Tibial nerve (tissue), 3 donors: ENCODE measurements at regions not wholly inside any gene's neighbourhood (a gene's known extent, or its start where the extent isn't known, plus 50 kb on each side); places are given as distances from the start of the nearest gene placed in this dataset.

Experiments
- POLR2A ChIP-seq, 2 donors: fragments of 450-650 bp; IDR thresholded peaks; one replicate each; pipeline ENCODE4 v1.6.1; 2017; ENCODE audit warnings: antibody characterized with exemption in 2 of 2, mild to moderate bottlenecking in 2 of 2, moderate library complexity in 2 of 2
- TF ChIP-seq, protein P1 (sequence below), 5 experiments: fragments of 200-600 bp in 3 of 5; fragments of 450-650 bp in 2 of 5; sonication (generic) in 3 of 5; IDR thresholded peaks; one replicate each; pipeline ENCODE4 v1.5.1; 2016 to 2019; ENCODE audit warnings: antibody characterized with exemption in 5 of 5, mild to moderate bottlenecking in 3 of 5, moderate library complexity in 2 of 5

DNA sequence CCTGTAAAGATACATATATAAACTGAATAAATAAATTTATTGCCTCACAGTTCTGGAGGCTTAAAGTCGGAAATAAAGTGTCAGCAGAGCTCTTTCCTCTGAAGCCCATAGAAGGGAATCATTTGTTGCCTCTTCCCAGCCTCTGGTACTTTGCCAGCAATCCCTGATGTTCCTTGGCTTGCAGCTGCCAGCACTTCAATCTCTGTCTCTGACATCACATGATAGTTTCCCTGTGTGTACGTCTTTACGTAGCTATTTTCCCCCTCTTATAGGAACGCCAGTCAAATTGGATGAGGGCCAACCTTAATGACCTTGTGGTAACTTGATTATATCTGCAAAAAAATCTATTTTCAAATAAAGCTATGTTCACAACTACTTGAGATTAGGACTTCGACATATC lies 250.9 kb downstream of the LIG4 start:
- no peak for TF ChIP-seq POLR2A (IDR thresholded peaks at IDR 0.05)
- TF ChIP-seq, protein P1, sequence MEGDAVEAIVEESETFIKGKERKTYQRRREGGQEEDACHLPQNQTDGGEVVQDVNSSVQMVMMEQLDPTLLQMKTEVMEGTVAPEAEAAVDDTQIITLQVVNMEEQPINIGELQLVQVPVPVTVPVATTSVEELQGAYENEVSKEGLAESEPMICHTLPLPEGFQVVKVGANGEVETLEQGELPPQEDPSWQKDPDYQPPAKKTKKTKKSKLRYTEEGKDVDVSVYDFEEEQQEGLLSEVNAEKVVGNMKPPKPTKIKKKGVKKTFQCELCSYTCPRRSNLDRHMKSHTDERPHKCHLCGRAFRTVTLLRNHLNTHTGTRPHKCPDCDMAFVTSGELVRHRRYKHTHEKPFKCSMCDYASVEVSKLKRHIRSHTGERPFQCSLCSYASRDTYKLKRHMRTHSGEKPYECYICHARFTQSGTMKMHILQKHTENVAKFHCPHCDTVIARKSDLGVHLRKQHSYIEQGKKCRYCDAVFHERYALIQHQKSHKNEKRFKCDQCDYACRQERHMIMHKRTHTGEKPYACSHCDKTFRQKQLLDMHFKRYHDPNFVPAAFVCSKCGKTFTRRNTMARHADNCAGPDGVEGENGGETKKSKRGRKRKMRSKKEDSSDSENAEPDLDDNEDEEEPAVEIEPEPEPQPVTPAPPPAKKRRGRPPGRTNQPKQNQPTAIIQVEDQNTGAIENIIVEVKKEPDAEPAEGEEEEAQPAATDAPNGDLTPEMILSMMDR (IDR thresholded peaks at IDR 0.05), result no peak
